Mesendoderm (in vitro differentiated cells): ENCODE measurements at regions not wholly inside any gene's neighbourhood (a gene's known extent, or its start where the extent isn't known, plus 50 kb on each side); places are given as distances from the start of the nearest gene placed in this dataset.

Experiments
- DNase-seq: peaks from one replicate; pipeline ENCODE4 v3.0.0; 2013
- H2AK5ac ChIP-seq: 2 replicates; pipeline ENCODE4 v1.6.1; 2013; ENCODE audit warnings: low read length, inconsistent platforms
- H2BK120ac ChIP-seq: 2 replicates; pipeline ENCODE4 v1.6.1; 2013; ENCODE audit warnings: low read depth, mild to moderate bottlenecking, low read length, moderate library complexity, mixed read lengths
- H2BK15ac ChIP-seq: replicated peaks from 2 replicates; pipeline ENCODE4 v1.6.1; 2013; ENCODE audit warnings: low read depth, mild to moderate bottlenecking, moderate library complexity
- H2BK5ac ChIP-seq: 2 replicates; pipeline ENCODE4 v1.6.1; 2013; ENCODE audit warnings: low read length, inconsistent platforms
- H3K18ac ChIP-seq: 2 replicates; pipeline ENCODE4 v1.6.1; 2013; ENCODE audit warnings: mild to moderate bottlenecking, low read length, mixed read lengths
- H3K23ac ChIP-seq: one replicate; pipeline ENCODE4 v1.6.1; 2013; ENCODE audit warnings: low read length
- H3K27ac ChIP-seq: 2 replicates; pipeline ENCODE4 v1.5.1; 2013; ENCODE audit warnings: low read depth, mild to moderate bottlenecking, inconsistent platforms, low read length, moderate library complexity
- H3K27me3 ChIP-seq: 2 replicates; pipeline ENCODE4 v1.6.1; 2013; ENCODE audit warnings: low read length, control low read depth, mild to moderate bottlenecking, inconsistent platforms; ENCODE audit not compliant: insufficient read depth, poor library complexity
- H3K36me3 ChIP-seq: 2 replicates; pipeline ENCODE4 v1.6.1; 2013; ENCODE audit warnings: low read length, inconsistent platforms; ENCODE audit not compliant: control insufficient read depth, insufficient read depth
- H3K4ac ChIP-seq: one replicate; pipeline ENCODE4 v1.6.1; 2013; ENCODE audit warnings: low read depth, mild to moderate bottlenecking, low read length, moderate library complexity
- H3K4me1 ChIP-seq: 2 replicates; pipeline ENCODE4 v1.6.1; 2013; ENCODE audit warnings: low read depth, low read length, inconsistent platforms; ENCODE audit not compliant: control insufficient read depth
- H3K4me2 ChIP-seq: 2 replicates; pipeline ENCODE4 v1.6.1; 2013; ENCODE audit warnings: low read length
- H3K4me3 ChIP-seq: 2 replicates; pipeline ENCODE4 v1.5.1; 2013; ENCODE audit warnings: mild to moderate bottlenecking, low read length
- H3K56ac ChIP-seq: one replicate; pipeline ENCODE4 v1.6.1; 2013; ENCODE audit warnings: low read length
- H3K79me1 ChIP-seq: 2 replicates; pipeline ENCODE4 v1.6.1; 2013; ENCODE audit warnings: low read length, inconsistent platforms
- H3K79me2 ChIP-seq: 2 replicates; pipeline ENCODE4 v1.6.1; 2013; ENCODE audit warnings: mild to moderate bottlenecking, low read length; ENCODE audit not compliant: control insufficient read depth, insufficient read depth
- H3K9ac ChIP-seq: 2 replicates; pipeline ENCODE4 v1.6.1; 2013; ENCODE audit warnings: low read length, inconsistent platforms
- H4K5ac ChIP-seq: one replicate; pipeline ENCODE4 v1.6.1; 2013; ENCODE audit warnings: low read length
- H4K8ac ChIP-seq: one replicate; pipeline ENCODE4 v1.6.1; 2013; ENCODE audit warnings: low read depth, mild to moderate bottlenecking, control low read depth, low read length, moderate library complexity
- WGBS: extraction: QIAGEN DNeasy Blood & Tissue Kit; methylation state at CpG from one replicate; pipeline ENCODE4 v1.1.7; 2013; ENCODE audit warnings: low lambda C conversion rate, missing lambda C conversion rate; ENCODE audit not compliant: insufficient coverage; ENCODE audit errors: extremely low coverage; 5-methylcytosine and 5-hydroxymethylcytosine counted together

- Histone ChIP-seq H4K5ac (no peak overlapping the region), H2BK15ac (no peak overlapping the region), H3K4me1 (peaks cover 3% of the 10 kb centered on the region), H3K79me1 (no peaks in the 10 kb centered on the region), H3K79me2 (no peaks in the 10 kb centered on the region), H4K8ac (no peak overlapping the region), H3K27me3 (no peaks in the 10 kb centered on the region), H2BK5ac (no peak overlapping the region), H3K36me3 (no peaks in the 10 kb centered on the region), H3K9ac (no peak overlapping the region), H3K56ac (no peak overlapping the region), H3K23ac (no peak overlapping the region), H3K27ac (no peak overlapping the region), H3K4me3 (no peak overlapping the region), H3K4me2 (no peak overlapping the region), H3K4ac (no peak overlapping the region), H2BK120ac (no peak overlapping the region), H2AK5ac (no peak overlapping the region), H3K18ac (no peak overlapping the region)
- no CpG with 5 or more reads among the region's 3 CpGs for WGBS
- DNase-seq = no peak
Observed at GRCh38 chr20:11540558-11540957, 377.1 kb upstream of the BTBD3 start.

DNA sequence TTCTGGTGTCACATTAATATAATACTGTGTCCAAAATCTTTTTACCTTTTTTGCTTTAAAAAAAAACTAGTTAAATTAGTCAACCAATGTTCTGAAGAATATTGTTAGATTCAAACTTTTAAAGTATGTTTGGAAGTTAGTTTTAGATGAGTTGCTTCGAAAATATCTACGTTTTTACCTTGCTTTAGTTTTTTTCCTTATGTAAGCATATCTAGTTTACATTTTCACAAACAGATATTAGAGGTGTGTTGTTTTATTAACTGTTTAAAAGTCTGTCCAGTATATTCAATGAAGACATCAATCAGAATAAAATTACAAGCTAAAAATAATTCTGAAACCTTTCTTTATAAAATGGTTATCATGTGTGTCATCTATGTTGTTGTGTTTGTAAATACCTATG is 375.0 kb upstream of the BTBD3 start:
- no peak overlapping the region for H4K8ac ChIP-seq
- H3K4me3 ChIP-seq = no peak overlapping the region
- H2BK5ac ChIP-seq = no peak overlapping the region
- H4K5ac ChIP-seq = no peak overlapping the region
- H2AK5ac ChIP-seq = no peak overlapping the region
- WGBS = no CpG with 5 or more reads among the region's 2 CpGs
- no peaks in the 10 kb centered on the region for H3K79me1 ChIP-seq
- no peak overlapping the region for H3K23ac ChIP-seq
- H3K27me3 ChIP-seq = no peaks in the 10 kb centered on the region
- no peak overlapping the region for H3K9ac ChIP-seq
- H3K79me2 ChIP-seq = no peaks in the 10 kb centered on the region
- no peak overlapping the region for H2BK15ac ChIP-seq
- no peak overlapping the region for H3K27ac ChIP-seq
- no peak overlapping the region for H3K4ac ChIP-seq
- no peaks in the 10 kb centered on the region for H3K36me3 ChIP-seq
- no peak for DNase-seq
- H2BK120ac ChIP-seq = no peak overlapping the region
- H3K18ac ChIP-seq = no peak overlapping the region
- peaks cover under 1% of the 10 kb centered on the region for H3K4me1 ChIP-seq
- no peak overlapping the region for H3K4me2 ChIP-seq
- H3K56ac ChIP-seq = no peak overlapping the region

GRCh38 chr20:11544029-11544678 is 373.5 kb upstream of the BTBD3 start:
- Histone ChIP-seq H3K36me3 (no peaks in the 10 kb centered on the region), H3K27me3 (no peaks in the 10 kb centered on the region), H2BK120ac (no peak overlapping the region), H3K27ac (no peak overlapping the region), H3K4me3 (no peak overlapping the region), H3K56ac (no peak overlapping the region), H3K4me2 (no peak overlapping the region), H4K5ac (no peak overlapping the region), H2BK15ac (no peak overlapping the region), H2BK5ac (no peak overlapping the region), H3K79me1 (no peaks in the 10 kb centered on the region), H3K23ac (no peak overlapping the region), H3K4me1 (no peaks in the 10 kb centered on the region), H3K9ac (no peak overlapping the region), H3K79me2 (no peaks in the 10 kb centered on the region), H3K18ac (no peak overlapping the region), H2AK5ac (no peak overlapping the region), H4K8ac (no peak overlapping the region), H3K4ac (no peak overlapping the region)
- WGBS = no CpG with 5 or more reads among the region's 10 CpGs
- DNase-seq = peak; percentile 79

DNA sequence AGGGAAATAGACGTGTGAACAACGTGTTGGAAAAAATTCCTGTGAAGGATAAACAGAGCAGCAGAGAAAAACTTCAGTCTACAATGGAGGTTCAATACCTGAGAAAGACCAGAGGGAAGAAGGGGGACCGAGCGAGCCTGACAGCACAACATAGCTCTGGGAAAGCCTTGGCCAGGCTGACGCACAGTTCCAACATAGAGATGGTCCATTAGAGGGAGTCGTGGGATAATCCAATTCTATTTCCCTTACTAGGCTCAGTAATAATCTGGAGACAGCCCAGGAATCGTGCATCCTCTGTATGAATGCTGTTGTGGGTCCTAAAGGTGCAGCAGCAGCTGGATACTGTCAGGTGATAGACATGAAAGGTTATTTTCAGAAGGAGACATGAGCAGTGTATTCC is 370.8 kb upstream of the BTBD3 start:
- H3K9ac ChIP-seq = no peak overlapping the region
- no peaks in the 10 kb centered on the region for H3K79me2 ChIP-seq
- H4K5ac ChIP-seq = no peak overlapping the region
- no peak overlapping the region for H3K18ac ChIP-seq
- no peak overlapping the region for H3K27ac ChIP-seq
- H3K56ac ChIP-seq = no peak overlapping the region
- H2BK5ac ChIP-seq = no peak overlapping the region
- no peak overlapping the region for H3K4me2 ChIP-seq
- no peaks in the 10 kb centered on the region for H3K27me3 ChIP-seq
- no CpG with 5 or more reads among the region's 7 CpGs for WGBS
- no peaks in the 10 kb centered on the region for H3K4me1 ChIP-seq
- H2BK120ac ChIP-seq = no peak overlapping the region
- H4K8ac ChIP-seq = no peak overlapping the region
- H2AK5ac ChIP-seq = no peak overlapping the region
- H3K4ac ChIP-seq = no peak overlapping the region
- H3K36me3 ChIP-seq = no peaks in the 10 kb centered on the region
- no peak overlapping the region for H3K4me3 ChIP-seq
- DNase-seq = no peak
- H2BK15ac ChIP-seq = no peak overlapping the region
- no peaks in the 10 kb centered on the region for H3K79me1 ChIP-seq
- no peak overlapping the region for H3K23ac ChIP-seq

GRCh38 chr20:11549172-11550103 is 368.3 kb upstream of the BTBD3 start:
- no peaks in the 10 kb centered on the region for H3K79me1 ChIP-seq
- no peak overlapping the region for H2BK5ac ChIP-seq
- H3K36me3 ChIP-seq = no peaks in the 10 kb centered on the region
- H2BK15ac ChIP-seq = no peak overlapping the region
- no CpG with 5 or more reads among the region's 6 CpGs for WGBS
- no peak overlapping the region for H3K9ac ChIP-seq
- H3K56ac ChIP-seq = no peak overlapping the region
- H3K4me1 ChIP-seq = no peaks in the 10 kb centered on the region
- H2AK5ac ChIP-seq = no peak overlapping the region
- no peak overlapping the region for H3K4me3 ChIP-seq
- no peak overlapping the region for H2BK120ac ChIP-seq
- H3K27ac ChIP-seq = no peak overlapping the region
- H4K8ac ChIP-seq = no peak overlapping the region
- H4K5ac ChIP-seq = no peak overlapping the region
- no peak overlapping the region for H3K4ac ChIP-seq
- no peak overlapping the region for H3K23ac ChIP-seq
- no peaks in the 10 kb centered on the region for H3K79me2 ChIP-seq
- H3K27me3 ChIP-seq = no peaks in the 10 kb centered on the region
- no peak for DNase-seq
- no peak overlapping the region for H3K18ac ChIP-seq
- H3K4me2 ChIP-seq = no peak overlapping the region
